CD14-positive monocyte (primary cell): ENCODE measurements at regions not wholly inside any gene's neighbourhood (a gene's known extent, or its start where the extent isn't known, plus 50 kb on each side); places are given as distances from the start of the nearest gene placed in this dataset.

ENCODE experiments used
- DNase-seq, 3 donors: peaks; one replicate each; pipeline ENCODE4 v3.0.0-alpha.2; 2011 to 2022
- H2AFZ ChIP-seq: 2 replicates; pipeline ENCODE4 v1.6.0; 2012; ENCODE audit warnings: mild to moderate bottlenecking, low read depth, low read length, inconsistent platforms; ENCODE audit not compliant: insufficient read depth, poor library complexity, severe bottlenecking
- H3K27ac ChIP-seq, 2 donors: 1 replicate in 1 of 2; 2 replicates in 1 of 2; pipeline ENCODE4 v1.5.1; 2012 to 2013; ENCODE audit warnings: low read length in 2 of 2, control low read depth in 1 of 2, inconsistent platforms in 1 of 2, low read depth in 1 of 2, mild to moderate bottlenecking in 1 of 2
- H3K27me3 ChIP-seq, 2 donors: one replicate each; pipeline versions ENCODE4 v1.6.0 to v1.6.1; 2011 to 2013; ENCODE audit warnings: low read length in 2 of 2; ENCODE audit not compliant: control insufficient read depth in 2 of 2, insufficient read depth in 2 of 2
- H3K36me3 ChIP-seq, 2 donors: replicated peaks in 1 of 2; 1 replicate in 1 of 2; 2 replicates in 1 of 2; pipeline versions ENCODE4 v1.5.1 to v1.6.1; 2012 to 2013; ENCODE audit warnings: low read length in 2 of 2, control low read depth in 1 of 2, inconsistent platforms in 1 of 2, mild to moderate bottlenecking in 1 of 2; ENCODE audit not compliant: insufficient read depth in 2 of 2, control insufficient read depth in 1 of 2
- H3K4me1 ChIP-seq, 2 donors: 1 replicate in 1 of 2; 2 replicates in 1 of 2; pipeline versions ENCODE4 v1.5.1 to v1.6.1; 2012 to 2013; ENCODE audit warnings: low read length in 2 of 2, control low read depth in 1 of 2, inconsistent platforms in 1 of 2, mild to moderate bottlenecking in 1 of 2, moderate library complexity in 1 of 2; ENCODE audit not compliant: insufficient read depth in 2 of 2, control insufficient read depth in 1 of 2
- H3K4me2 ChIP-seq: replicated peaks from 2 replicates; pipeline ENCODE3; 2012; ENCODE audit warnings: low read length, moderate library complexity, mild to moderate bottlenecking; ENCODE audit not compliant: poor library complexity, severe bottlenecking; ENCODE audit errors: extremely low read depth
- H3K4me3 ChIP-seq, 3 experiments: fragments of 200-600 bp in 1 of 3; sonication (generic) in 1 of 3; replicated peaks in 1 of 3; 1 replicate in 2 of 3; 2 replicates in 1 of 3; pipeline ENCODE4 v1.5.1; 2011 to 2013; ENCODE audit warnings: low read length in 3 of 3, mild to moderate bottlenecking in 3 of 3, control low read depth in 2 of 3, low read depth in 2 of 3, inconsistent platforms in 1 of 3, moderate library complexity in 1 of 3
- H3K79me2 ChIP-seq: 2 replicates; pipeline ENCODE4 v1.6.0; 2012; ENCODE audit warnings: mild to moderate bottlenecking, control low read depth, inconsistent platforms, low read length, moderate library complexity; ENCODE audit not compliant: insufficient read depth
- H3K9ac ChIP-seq: 2 replicates; pipeline ENCODE4 v1.6.0; 2017; ENCODE audit warnings: low read length, mild to moderate bottlenecking; ENCODE audit not compliant: insufficient read depth, poor library complexity, severe bottlenecking
- H3K9me3 ChIP-seq, 2 donors: replicated peaks in 1 of 2; 1 replicate in 1 of 2; 2 replicates in 1 of 2; pipeline versions ENCODE4 v1.5.1 to v1.6.1; 2012 to 2013; ENCODE audit warnings: low read length in 2 of 2, control low read depth in 1 of 2; ENCODE audit not compliant: control insufficient read depth in 1 of 2, insufficient read depth in 1 of 2
- H4K20me1 ChIP-seq: 2 replicates; pipeline ENCODE4 v1.6.0; 2012; ENCODE audit warnings: mild to moderate bottlenecking, low read length, control low read depth, moderate library complexity; ENCODE audit not compliant: insufficient read depth
- H3K27ac Mint-ChIP-seq, 7 donors: one replicate each; pipeline ENCODE4 v1.8.0; 2020; ENCODE audit warnings: mild to moderate bottlenecking in 7 of 7, mixed read lengths in 7 of 7, moderate library complexity in 6 of 7, inconsistent platforms in 2 of 7
- H3K27me3 Mint-ChIP-seq, 3 donors: one replicate each; pipeline ENCODE4 v1.8.0; 2021 to 2022; ENCODE audit warnings: low read depth in 3 of 3, mild to moderate bottlenecking in 3 of 3, mixed read lengths in 3 of 3, moderate library complexity in 3 of 3, inconsistent platforms in 1 of 3
- H3K36me3 Mint-ChIP-seq, 2 donors: one replicate each; pipeline ENCODE4 v1.8.0; 2020; ENCODE audit warnings: mixed read lengths in 2 of 2, inconsistent platforms in 1 of 2, mild to moderate bottlenecking in 1 of 2
- H3K4me1 Mint-ChIP-seq: one replicate; pipeline ENCODE4 v1.8.0; 2020; ENCODE audit warnings: mild to moderate bottlenecking, mixed read lengths
- H3K4me3 Mint-ChIP-seq, 2 donors: one replicate each; pipeline ENCODE4 v1.8.0; 2020; ENCODE audit warnings: mild to moderate bottlenecking in 2 of 2, mixed read lengths in 2 of 2, moderate library complexity in 1 of 2
- H3K9me3 Mint-ChIP-seq, 7 donors: one replicate each; pipeline ENCODE4 v1.8.0; 2020 to 2022; ENCODE audit warnings: mixed read lengths in 7 of 7, mild to moderate bottlenecking in 6 of 7, moderate library complexity in 6 of 7, inconsistent platforms in 2 of 7
- WGBS: methylation state at CpG from one replicate; pipeline ENCODE4 v1.1.5; 2013; ENCODE audit warnings: missing lambda C conversion rate; ENCODE audit not compliant: insufficient coverage; 5-methylcytosine and 5-hydroxymethylcytosine counted together
- intact Hi-C, 2 donors: fragments of 100-400 bp; cut with micrococcal nuclease; formaldehyde crosslinking; loops; one replicate each; pipeline versions ENCODE4 v1.15.0 to v1.15.1; 2023
- TF ChIP-seq, protein P1 (sequence below): fragments of 200-600 bp; IDR thresholded peaks from one replicate; pipeline ENCODE4 v1.8.0; 2022; ENCODE audit warnings: antibody characterized with exemption, mild to moderate bottlenecking

DNA sequence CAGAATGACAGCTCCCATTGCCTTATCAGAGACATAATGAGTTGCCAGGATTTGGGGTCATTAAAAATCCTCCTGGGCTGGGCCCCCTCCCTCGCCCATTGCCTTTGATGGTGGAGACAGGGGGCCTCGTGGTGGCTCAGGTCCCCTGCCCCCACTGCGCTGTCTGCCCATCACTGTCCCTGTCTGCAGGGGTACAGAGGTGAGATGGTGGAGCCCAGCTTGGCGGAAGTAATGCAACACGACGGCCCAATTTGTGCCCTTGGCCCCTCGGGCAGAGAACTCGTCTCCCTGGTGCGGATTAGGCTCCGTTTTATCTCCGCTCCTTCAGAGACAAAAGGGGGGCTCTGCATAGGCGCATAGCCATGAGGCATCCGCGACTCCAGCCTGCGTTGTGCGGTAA, 152.4 kb upstream of the UNC5B start:
- H4K20me1 ChIP-seq = no peaks in the 10 kb centered on the region
- TF ChIP-seq, protein P1, sequence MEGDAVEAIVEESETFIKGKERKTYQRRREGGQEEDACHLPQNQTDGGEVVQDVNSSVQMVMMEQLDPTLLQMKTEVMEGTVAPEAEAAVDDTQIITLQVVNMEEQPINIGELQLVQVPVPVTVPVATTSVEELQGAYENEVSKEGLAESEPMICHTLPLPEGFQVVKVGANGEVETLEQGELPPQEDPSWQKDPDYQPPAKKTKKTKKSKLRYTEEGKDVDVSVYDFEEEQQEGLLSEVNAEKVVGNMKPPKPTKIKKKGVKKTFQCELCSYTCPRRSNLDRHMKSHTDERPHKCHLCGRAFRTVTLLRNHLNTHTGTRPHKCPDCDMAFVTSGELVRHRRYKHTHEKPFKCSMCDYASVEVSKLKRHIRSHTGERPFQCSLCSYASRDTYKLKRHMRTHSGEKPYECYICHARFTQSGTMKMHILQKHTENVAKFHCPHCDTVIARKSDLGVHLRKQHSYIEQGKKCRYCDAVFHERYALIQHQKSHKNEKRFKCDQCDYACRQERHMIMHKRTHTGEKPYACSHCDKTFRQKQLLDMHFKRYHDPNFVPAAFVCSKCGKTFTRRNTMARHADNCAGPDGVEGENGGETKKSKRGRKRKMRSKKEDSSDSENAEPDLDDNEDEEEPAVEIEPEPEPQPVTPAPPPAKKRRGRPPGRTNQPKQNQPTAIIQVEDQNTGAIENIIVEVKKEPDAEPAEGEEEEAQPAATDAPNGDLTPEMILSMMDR = no peak
- no peaks in the 10 kb centered on the region for H3K9me3 Mint-ChIP-seq
- H3K4me1 ChIP-seq = no peaks in the 10 kb centered on the region
- H3K36me3 ChIP-seq = no peaks in the 10 kb centered on the region
- H3K4me1 Mint-ChIP-seq = peaks cover 5% of the 10 kb centered on the region
- no peak overlapping the region for H3K27ac ChIP-seq
- H3K27me3 ChIP-seq = no peaks in the 10 kb centered on the region
- no peak overlapping the region for H3K9ac ChIP-seq
- no peak overlapping the region for H2AFZ ChIP-seq
- no peaks in the 10 kb centered on the region for H3K36me3 Mint-ChIP-seq
- H3K4me3 ChIP-seq = no peak overlapping the region
- no peaks in the 10 kb centered on the region for H3K9me3 ChIP-seq
- 94% methylated on average over 14 of the region's 16 CpGs for WGBS
- H3K27ac Mint-ChIP-seq = no peak overlapping the region
- DNase-seq = no peak
- peaks cover 0 to 3% (median 2%) of the 10 kb centered on the region in 3 donors for H3K27me3 Mint-ChIP-seq
- no peak overlapping the region for H3K4me3 Mint-ChIP-seq
- intact Hi-C loops = no loop called here
- H3K4me2 ChIP-seq = no peak overlapping the region
- no peaks in the 10 kb centered on the region for H3K79me2 ChIP-seq

DNA sequence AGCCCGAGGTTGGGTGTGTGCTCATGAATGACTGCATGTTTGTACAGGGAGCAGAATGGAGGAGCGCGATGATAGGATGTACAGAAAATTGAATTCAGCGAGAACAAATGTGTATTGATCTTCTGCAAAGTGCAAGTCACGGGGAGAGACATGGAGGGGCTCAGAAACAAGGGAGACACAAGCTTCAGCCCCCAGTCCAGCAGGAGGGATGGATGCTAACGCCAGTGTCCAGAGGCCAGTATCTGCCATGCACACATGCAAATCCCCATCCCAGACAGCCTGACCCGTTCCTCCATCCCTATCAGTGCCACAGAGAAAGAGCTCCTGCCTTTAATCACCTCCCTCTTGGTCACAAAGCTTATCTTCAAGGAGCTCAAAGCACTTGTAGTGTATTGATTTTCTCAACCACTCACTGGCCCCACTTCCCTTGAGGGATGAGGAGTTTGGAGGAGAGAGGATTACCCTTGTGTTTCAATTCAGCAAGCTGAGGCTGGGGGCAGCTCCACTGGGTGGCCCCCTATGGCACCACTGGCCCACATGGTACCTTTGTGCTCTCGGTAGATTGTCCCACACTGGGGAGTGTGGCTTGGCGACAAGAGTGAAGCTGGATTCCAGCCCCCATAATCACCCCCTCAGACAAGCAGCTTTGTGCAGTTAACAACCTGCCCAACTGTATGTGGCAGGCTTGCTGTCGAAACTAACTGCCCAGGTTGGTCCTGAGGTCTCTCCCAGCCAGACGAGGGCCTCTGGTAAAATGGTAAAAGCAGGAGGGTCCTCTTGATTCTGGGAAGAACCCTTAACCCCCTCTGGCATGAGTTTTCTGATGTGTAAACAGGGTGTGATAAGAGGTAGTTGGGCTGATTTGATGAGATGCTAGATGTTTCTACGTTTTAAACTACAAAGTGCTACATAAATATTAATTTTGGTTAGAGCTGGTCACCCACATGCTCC, 151.6 kb upstream of the UNC5B start:
- H3K4me3 Mint-ChIP-seq = no peak overlapping the region
- no peaks in the 10 kb centered on the region for H3K4me1 ChIP-seq
- no peak overlapping the region for H2AFZ ChIP-seq
- WGBS = 85% methylated on average over 7 of the region's 12 CpGs
- H3K27ac Mint-ChIP-seq = no peak overlapping the region
- TF ChIP-seq, protein P1 = no peak
- H3K36me3 Mint-ChIP-seq = no peaks in the 10 kb centered on the region
- no peaks in the 10 kb centered on the region for H4K20me1 ChIP-seq
- H3K4me2 ChIP-seq = no peak overlapping the region
- peaks cover 0 to 3% (median 2%) of the 10 kb centered on the region in 3 donors for H3K27me3 Mint-ChIP-seq
- H3K4me1 Mint-ChIP-seq = peaks cover 6% of the 10 kb centered on the region
- H3K9me3 Mint-ChIP-seq = no peaks in the 10 kb centered on the region
- H3K4me3 ChIP-seq = no peak overlapping the region
- H3K79me2 ChIP-seq = no peaks in the 10 kb centered on the region
- H3K36me3 ChIP-seq = no peaks in the 10 kb centered on the region
- H3K9ac ChIP-seq = no peak overlapping the region
- DNase-seq = no peak
- no peak overlapping the region for H3K27ac ChIP-seq
- intact Hi-C loops = no loop called here
- H3K27me3 ChIP-seq = no peaks in the 10 kb centered on the region
- no peaks in the 10 kb centered on the region for H3K9me3 ChIP-seq
